ENCODE measurements at regions not wholly inside any gene's neighbourhood (a gene's known extent, or its start where the extent isn't known, plus 50 kb on each side); places are given as distances from the start of the nearest gene placed in this dataset.

- Histone ChIP-seq H3K9me3 (no peaks in the 10 kb centered on the region), H3K9ac (ENCODE audit: low read depth in 2 of 2, low read length in 2 of 2) (no peak overlapping the region), H3K27ac (no peak overlapping the region), H3K4me1 (no peaks in the 10 kb centered on the region), H3K27me3 (no peaks in the 10 kb centered on the region), H3K4me3 (no peak overlapping the region), H3K36me3 (no peaks in the 10 kb centered on the region)
- no peak for DNase-seq
- no peak for TF ChIP-seq CTCF (IDR thresholded peaks at IDR 0.05)
- intact Hi-C loops (cut with DNase I): no loop called here
These were observed 73.1 kb downstream of the UBIAD1 start for GRCh38 chr1:11345971-11346715.

DNA sequence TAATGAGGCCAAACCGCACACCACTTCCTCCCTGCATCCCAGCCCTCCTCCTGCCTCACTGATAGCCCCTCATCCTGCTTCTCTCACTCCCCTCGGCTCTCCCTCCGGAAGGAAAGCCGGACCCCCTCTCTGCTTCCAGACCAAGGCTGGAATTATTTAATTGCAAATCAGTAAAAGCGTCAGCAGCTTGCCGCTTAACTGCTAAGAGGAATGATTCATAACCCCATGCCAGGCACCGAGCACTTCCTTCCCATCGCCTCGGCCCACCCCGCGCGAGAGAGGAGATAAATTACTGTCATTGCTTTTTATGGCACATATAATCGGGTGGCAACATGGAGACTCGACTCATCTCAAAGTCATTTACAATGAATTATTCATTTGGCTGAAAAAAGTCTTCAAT lies 77.3 kb downstream of the UBIAD1 start:
- no peak overlapping the region for H3K9ac ChIP-seq (ENCODE audit: low read depth in 2 of 2, low read length in 2 of 2)
- no peaks in the 10 kb centered on the region for H3K27me3 ChIP-seq
- no peak overlapping the region for H3K4me3 ChIP-seq
- intact Hi-C loops (cut with DNase I): no loop called here
- DNase-seq: peak; percentile 23
- H3K4me1 ChIP-seq: no peaks in the 10 kb centered on the region
- TF ChIP-seq CTCF (IDR thresholded peaks at IDR 0.05): no peak
- no peaks in the 10 kb centered on the region for H3K36me3 ChIP-seq
- no peaks in the 10 kb centered on the region for H3K9me3 ChIP-seq
- no peak overlapping the region for H3K27ac ChIP-seq

DNA sequence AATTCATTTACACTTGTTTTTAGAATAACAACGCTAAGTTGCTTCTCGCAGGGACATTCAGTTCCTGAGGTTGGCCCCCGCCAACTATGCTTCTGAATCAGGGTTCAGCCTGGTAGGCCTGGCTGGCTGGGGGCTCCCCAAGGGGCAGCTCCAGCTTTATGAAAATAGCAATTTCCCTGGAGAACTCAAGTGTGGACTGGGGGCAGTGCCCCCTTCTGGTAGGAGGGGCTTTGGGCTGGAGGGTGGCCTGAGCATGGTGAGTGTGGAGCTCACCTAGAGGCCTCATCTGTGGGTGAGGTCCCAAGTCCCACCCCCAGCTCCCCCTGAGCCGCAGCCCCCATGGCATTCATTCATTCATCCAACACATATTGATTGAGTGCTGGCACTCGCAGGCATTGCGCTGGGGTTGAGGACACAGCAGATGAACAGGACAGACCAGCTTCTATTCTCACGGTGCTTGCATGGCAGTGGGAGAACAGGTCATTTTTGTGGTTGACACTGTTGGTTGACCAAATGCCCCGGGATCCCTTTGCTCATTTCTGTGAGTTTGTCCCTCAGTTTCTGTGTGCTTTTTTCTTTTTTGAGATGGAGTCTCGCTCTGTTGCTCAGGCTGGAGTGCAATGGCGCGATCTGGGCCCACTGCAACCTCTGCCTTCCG lies 79.2 kb downstream of the UBIAD1 start:
- Histone ChIP-seq H3K9me3 (no peaks in the 10 kb centered on the region), H3K27me3 (peaks cover 3% of the 10 kb centered on the region), H3K4me1 (no peaks in the 10 kb centered on the region), H3K36me3 (no peaks in the 10 kb centered on the region), H3K4me3 (no peak overlapping the region), H3K27ac (no peak overlapping the region), H3K9ac (ENCODE audit: low read depth in 2 of 2, low read length in 2 of 2) (no peak overlapping the region)
- intact Hi-C loops (cut with DNase I): no loop called here
- DNase-seq: no peak
- no peak for TF ChIP-seq CTCF (IDR thresholded peaks at IDR 0.05)

GRCh38 chr1:11352816-11353799 lies 80.1 kb downstream of the UBIAD1 start:
- H3K4me3 ChIP-seq: no peak overlapping the region
- H3K9me3 ChIP-seq: no peaks in the 10 kb centered on the region
- intact Hi-C loops (cut with DNase I): no loop called here
- no peak for DNase-seq
- no peak for TF ChIP-seq CTCF (IDR thresholded peaks at IDR 0.05)
- no peaks in the 10 kb centered on the region for H3K4me1 ChIP-seq
- H3K36me3 ChIP-seq: no peaks in the 10 kb centered on the region
- no peak overlapping the region for H3K27ac ChIP-seq
- no peak overlapping the region for H3K9ac ChIP-seq (ENCODE audit: low read depth in 2 of 2, low read length in 2 of 2)
- H3K27me3 ChIP-seq: peaks cover 3% of the 10 kb centered on the region

DNA sequence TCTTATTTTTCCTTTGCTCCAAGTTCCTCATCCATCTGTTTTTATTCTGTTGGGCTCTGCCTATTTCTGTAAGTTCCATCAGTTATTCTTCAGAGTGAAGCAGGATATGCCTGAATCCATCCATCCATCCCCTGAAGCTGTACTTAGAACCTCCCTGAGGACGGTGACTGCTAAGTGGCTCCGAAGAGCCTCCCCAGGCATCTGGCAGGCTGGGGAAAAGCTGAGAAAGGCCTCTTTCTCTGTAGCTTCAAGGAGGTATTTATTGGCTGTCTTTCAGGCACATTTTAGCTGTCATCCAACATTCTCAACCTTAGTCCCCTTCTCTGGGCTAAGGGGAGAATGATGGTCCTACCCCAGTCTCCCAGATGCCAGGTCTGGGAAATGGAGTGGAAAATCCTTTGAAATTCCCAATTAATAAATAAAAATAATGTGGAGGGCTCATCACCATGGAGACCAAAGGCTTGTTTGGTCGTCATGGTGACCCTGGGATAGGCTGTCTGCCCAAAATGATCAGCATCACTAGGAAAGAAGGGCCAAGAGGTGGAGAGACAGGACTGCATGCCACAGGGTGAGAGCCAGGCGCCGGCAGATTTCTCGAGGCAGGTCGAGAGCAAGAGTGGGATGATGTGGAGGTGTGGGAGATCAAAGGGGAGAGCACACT lies 82.0 kb downstream of the UBIAD1 start:
- H3K27me3 ChIP-seq: peaks cover 3% of the 10 kb centered on the region
- no peak overlapping the region for H3K4me3 ChIP-seq
- no peak overlapping the region for H3K27ac ChIP-seq
- no peak for DNase-seq
- intact Hi-C loops (cut with DNase I): no loop called here
- no peaks in the 10 kb centered on the region for H3K4me1 ChIP-seq
- no peak overlapping the region for H3K9ac ChIP-seq (ENCODE audit: low read depth in 2 of 2, low read length in 2 of 2)
- no peaks in the 10 kb centered on the region for H3K36me3 ChIP-seq
- no peak for TF ChIP-seq CTCF (IDR thresholded peaks at IDR 0.05)
- no peaks in the 10 kb centered on the region for H3K9me3 ChIP-seq

Data from colonic mucosa (tissue), 4 donors.